ENCODE measurements at regions not wholly inside any gene's neighbourhood (a gene's known extent, or its start where the extent isn't known, plus 50 kb on each side); places are given as distances from the start of the nearest gene placed in this dataset.

- DNase-seq, result no peak
Observed at GRCh38 chr16:49075709-49076108, 205.9 kb downstream of the CBLN1 start.

GRCh38 chr16:49068224-49068623 is 213.4 kb downstream of the CBLN1 start:
- DNase-seq, result no peak

- no peak for DNase-seq
Observed at GRCh38 chr16:49067776-49068175, 213.9 kb downstream of the CBLN1 start.

DNA sequence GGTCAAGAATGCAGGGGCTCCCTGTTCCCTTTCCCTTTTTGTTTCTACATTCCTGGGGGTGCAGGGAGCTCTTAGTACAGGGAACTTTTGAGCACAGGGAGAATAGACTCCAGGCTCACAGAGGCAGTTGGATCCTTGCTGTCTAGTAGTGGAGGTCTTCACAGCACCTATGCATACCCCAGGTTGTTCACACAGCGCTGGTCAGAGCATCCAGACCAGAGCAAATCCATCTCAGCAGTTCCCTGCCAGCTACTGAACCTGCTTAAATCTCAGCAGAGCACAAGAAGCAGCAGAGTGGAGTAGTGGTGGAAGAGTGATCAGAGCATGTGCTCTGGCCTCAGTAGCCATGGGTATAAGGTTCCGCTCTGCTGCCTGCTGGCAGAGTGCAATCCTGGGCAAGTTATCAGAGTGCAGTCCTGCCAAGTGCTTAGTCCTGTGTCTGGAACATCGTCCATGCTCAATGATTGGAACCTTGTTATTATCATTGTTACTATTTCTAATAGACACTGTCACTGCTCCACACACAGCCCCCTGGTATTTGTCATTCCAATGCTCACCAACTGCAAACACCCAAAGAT is 220.4 kb downstream of the CBLN1 start:
- DNase-seq, result no peak

- no peak for DNase-seq
Observed at GRCh38 chr16:49060728-49061127, 220.9 kb downstream of the CBLN1 start.

GRCh38 chr16:49058382-49058781 is 223.3 kb downstream of the CBLN1 start:
- no peak for DNase-seq

GRCh38 chr16:49057936-49058335 is 223.7 kb downstream of the CBLN1 start:
- no peak for DNase-seq

DNA sequence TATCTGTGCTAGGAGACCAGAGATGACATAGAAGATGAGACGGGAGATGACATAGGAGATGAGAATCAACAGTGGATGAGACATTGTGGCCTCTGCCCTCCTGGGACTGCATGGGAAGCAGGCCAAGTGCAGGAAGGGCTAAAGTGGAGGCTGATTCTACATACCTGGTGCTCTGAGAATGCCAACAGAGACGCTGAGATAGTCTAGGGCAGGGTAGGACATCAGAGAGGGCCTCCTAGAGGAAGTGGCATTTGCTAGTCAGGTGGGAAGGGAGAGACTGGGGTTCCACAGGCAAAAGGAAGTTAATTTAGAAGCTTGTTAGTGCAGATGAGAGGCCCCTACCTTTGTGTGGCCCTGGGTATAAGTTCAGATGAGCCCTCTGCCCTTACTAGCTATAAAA is 224.2 kb downstream of the CBLN1 start:
- DNase-seq, result no peak

DNA sequence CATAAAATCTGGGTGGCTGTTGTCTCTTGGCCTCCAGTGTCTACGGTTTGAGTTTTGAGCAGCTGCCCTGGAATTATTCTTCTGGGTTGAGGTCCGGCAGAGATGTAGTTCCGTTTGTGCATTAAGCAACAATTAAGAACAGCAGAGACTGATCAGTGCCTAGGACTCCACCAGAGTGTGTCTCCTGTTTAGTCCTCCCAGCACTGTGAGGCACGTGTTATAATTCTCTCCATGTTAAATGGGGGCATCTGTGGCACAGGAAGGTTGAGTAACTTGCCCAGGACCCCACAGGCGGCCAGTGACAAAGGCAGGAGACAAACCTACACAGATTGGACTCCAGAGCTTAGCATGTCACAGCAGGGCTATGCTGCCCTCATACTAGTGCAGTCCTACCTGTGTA is 225.1 kb downstream of the CBLN1 start:
- no peak for DNase-seq

DNA sequence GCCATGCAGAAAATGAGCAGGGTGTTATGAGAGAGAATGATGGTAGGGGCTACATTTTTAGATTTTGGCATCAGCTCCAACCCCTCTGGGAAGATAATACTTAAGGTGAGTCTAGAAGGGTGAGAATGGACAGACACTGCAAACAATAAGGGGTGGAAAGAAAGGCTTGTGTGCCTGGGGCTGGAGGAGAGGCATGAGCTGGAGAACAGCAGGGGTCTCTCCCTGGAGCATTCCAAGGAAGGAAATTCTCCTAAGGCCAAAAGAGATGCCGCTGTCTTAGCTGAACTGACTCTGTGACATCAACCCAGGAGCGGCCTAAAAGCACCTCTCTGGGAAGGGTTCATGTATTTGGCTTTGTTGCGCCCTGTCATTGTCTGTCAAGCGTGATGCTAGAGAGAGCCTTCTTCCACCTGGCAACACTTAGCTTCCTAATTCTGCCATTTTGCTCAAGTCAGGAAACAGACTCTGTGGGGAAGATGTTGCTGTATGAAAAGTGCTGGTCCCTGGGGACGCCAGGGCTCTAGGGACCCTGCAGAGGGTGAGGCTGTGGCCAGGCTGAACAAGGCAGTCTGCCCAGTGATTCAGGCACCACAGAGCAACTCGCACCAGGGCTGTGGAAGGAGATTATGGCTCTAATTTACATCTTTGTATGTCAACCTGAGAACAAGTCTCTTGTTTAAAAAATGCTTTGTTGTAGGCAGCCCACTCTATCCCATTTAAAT is 225.7 kb downstream of the CBLN1 start:
- no peak for DNase-seq

- no peak for DNase-seq
Observed at GRCh38 chr16:49055291-49055690, 226.3 kb downstream of the CBLN1 start.

DNA sequence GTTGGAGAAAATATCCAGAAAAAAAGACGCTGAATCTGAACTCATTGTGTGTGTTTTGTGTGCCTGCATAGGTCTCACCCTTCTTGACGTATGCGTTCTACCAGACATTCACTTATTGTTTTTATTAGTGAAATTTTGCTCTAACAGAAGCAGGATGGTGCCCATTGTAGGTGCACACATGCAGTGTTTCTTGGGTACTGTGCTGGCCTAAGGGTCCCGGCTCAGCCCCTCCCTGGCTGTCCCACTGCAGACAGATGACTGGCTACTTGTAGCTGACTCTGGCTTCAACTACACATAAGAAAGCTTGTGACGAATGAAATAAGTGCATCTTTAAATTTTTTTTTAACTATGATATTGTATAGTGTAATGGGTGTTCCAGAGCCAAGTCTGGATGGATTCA is 227.0 kb downstream of the CBLN1 start:
- no peak for DNase-seq

DNA sequence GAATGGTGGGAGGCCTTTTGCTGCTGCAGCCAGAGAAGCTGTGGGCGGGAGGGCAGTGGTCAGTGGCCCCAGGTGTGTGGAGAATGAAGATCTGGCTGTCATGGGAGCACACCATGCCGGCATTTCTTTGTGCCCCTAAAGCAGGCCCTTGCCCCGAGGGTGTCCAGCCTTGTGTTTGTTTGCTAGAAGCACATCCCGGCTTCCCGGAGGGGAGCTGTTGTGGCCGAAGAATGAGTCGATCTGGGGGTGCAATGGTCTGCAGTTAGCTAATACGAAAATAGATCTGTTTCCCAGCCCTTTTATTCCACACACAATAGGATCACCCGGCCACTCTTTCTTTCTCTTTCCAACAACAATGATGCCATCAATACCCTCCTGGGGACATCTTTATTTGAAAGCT is 228.8 kb downstream of the CBLN1 start:
- DNase-seq, result no peak

DNA sequence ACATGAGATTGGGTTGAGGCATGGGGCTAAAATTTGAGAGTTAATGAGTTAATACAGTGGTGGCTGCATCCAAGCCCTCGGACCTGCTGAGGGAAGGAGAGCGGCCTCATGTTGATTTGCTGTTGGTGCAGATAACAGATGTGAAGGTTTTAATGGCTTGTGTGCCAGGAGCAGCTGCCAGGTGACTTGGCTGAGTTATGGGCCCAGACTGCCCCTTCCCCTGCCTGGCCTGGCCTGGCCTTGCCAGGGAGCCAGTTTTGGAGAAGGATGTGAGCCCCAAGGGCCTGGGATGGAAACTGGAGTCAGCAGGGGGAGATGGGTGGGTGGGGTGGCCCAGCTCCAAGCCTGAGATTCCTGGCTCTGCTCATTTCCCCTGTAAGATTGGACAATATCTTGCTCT is 230.1 kb downstream of the CBLN1 start:
- DNase-seq, result no peak

- no peak for DNase-seq
Observed at GRCh38 chr16:49050607-49051006, 231.0 kb downstream of the CBLN1 start.

DNA sequence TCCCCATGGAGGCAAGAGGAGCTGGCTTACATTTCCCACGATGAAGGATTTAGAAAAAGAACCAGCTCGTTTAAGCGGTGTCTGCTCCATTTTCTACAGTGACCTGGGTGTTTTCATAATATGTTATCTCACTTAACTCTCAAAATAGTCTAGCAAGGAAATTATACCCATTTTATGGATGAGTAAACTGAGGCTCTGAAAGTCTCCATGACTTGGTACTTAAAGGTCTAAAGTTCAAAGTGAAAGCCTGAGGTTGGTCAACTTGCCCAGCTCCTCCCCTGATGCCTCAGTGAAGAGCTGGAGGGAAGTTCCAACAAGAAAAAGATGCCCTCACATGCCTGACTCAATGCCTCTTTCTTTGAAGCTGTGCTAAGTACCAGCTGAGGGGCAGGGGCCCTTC is 232.0 kb downstream of the CBLN1 start:
- no peak for DNase-seq

DNA sequence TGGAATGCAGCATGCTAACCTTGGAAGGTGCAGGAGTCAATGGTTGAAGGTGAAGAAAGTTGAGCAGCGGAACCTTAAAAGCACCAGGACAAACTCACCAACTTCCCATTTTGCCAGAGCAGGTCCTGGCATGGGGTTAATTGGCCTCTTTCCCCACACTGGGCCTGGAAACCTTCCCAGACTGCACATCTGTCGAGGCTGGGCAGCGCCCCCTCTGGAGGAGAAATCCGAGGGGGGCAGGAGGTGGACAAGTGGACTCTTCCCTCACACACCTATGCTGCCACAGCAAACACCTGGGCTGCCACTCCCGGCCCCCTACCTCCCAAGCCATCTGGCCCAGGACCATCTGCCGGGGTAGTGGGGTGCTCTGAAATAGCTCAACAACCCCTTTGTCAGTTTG is 232.4 kb downstream of the CBLN1 start:
- DNase-seq, result no peak

DNA sequence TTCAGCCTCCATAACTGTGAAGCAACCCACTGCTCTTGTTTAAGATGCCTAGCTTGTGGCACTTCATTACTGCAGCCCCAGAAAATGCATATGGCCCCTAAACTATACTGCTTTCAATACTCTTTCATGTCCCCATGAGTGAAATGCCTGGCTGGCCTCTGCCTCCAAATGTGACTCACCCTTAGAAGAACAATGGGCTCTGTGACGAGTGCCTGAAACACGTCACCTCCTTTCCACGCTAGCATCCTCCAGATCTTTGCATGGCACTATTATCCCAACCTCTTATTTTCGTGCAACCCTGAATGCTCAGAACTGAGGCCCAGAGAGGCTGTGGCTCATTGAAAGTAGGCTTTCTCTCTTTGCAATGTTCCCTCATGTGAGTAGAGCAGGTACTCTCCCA is 233.1 kb downstream of the CBLN1 start:
- DNase-seq, result no peak

DNA sequence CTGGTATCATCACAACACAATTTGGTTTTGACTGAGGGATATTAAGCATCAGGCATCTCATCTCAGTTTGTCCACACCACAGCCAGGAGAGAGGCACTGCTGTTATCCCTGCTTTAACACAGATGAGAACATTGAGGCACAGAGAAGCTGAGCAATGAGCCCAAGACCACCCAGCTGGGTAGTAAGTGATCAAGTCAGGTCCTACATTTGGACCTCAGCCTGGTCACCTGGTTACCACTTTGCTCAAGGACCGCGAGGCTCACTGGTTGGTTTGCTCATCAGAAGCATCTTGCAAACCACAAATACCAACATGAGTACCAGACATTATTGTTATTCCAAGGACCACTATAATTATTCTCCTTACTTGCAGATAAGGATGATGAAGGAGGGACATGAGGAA is 245.5 kb downstream of the CBLN1 start:
- DNase-seq, result no peak

DNA sequence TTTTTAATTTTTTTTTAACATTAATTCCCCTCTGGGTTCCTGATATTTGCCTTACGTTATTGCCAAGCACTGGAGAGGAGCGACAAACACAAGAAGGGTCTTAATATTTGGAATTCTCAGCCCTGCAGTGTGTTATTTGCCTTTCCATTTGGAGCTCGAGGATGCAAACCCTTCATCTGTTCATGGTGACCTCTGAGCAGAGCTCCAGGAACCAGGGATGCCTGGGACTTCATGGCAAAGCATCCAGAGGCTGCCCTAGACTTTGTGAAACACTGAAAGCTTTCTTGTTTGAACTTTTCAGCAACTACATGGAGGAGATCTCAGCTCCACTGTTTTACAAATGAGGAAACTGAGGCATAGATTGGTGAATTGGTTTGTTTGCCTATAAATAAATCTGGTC is 254.2 kb downstream of the CBLN1 start:
- no peak for DNase-seq

DNA sequence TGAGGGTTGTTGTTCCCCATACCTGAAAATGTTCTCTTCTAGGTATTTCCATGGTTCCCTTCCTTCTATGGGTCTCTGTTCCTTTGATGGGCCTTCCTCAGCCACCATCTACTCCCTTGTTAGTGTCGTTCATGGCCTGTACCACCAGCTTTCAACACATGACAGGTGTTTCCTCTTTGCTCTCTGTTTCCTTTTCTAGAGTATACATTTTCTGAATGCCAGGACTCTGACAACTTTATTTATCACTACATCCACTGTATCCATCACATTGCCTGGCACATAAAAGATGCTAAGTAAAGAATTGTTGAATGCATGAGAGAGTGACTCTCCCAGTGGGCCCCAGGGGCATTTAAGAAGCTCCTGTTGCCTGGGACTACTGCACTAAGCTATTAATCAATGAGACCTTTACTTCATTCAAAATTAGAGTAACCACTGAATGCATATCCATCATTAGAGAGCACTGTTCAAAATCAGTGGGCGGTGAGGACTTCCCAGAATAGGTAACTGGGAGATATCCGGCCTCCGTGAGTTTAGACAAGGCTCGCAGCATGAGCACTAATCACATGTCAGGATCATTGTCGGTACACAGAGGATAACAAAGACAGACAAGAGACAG is 255.0 kb downstream of the CBLN1 start:
- DNase-seq, result no peak

- no peak for DNase-seq
Observed at GRCh38 chr16:49024896-49025295, 256.7 kb downstream of the CBLN1 start.

DNA sequence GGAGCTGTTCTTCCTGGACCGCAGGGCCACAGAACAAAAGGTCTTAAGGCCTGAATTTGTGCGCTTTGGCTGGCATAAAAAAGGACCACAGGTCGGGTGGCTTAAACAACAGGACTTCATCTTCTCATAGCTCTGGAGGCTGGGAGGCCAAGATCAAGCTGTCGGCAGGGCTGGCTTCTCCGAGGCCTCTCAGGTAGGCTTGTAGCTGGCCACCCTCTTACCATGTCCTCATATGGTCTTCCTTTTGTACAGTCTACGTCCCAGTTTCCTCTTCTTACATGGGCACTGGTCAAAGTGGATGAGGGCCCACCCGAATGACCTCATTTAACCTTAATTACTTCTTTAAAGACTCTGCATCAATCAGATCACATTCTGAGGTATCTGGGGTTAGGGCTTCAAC is 257.6 kb downstream of the CBLN1 start:
- DNase-seq, result no peak

DNA sequence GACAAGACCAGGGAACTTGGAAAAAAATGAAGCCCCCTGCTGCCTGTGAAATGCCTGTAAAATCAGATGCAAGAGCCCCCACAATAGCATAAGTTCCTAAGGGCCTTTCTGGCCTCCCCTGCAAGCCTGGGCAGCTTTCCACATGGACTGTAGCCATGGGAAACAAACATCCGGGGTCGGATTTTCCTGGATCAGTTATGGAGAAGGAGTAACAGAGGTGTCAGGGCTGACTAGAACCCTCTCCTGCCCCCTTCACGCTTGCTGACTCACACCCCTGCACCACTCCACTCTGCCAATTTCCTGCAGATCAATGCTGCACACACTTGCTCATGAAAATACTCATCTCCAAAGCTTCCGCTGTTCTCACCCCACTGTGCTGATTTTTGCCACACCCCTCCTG is 258.6 kb downstream of the CBLN1 start:
- DNase-seq, result no peak
